ENCODE measurements at regions not wholly inside any gene's neighbourhood (a gene's known extent, or its start where the extent isn't known, plus 50 kb on each side); places are given as distances from the start of the nearest gene placed in this dataset.

DNA sequence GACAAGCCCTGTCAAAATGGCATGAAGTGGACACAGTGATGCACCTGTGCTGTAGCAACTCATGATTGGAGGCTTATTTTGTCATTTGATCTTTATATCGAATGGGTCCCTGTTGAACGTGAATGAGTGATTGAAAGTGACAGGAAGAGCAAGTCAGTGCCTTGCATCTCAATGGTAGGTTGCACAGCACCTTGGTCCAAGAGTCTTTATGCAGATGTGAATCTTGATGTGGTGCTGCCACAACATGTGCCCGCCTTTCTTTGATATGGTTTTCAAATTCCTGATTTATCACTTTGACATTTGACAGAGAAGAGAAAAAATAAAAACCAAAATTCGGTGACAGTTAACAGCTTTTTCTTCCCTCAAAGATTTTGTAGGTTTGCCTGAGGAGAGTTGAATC, 1182.4 kb downstream of the DNAJB9 start:
- TF ChIP-seq, protein P1, sequence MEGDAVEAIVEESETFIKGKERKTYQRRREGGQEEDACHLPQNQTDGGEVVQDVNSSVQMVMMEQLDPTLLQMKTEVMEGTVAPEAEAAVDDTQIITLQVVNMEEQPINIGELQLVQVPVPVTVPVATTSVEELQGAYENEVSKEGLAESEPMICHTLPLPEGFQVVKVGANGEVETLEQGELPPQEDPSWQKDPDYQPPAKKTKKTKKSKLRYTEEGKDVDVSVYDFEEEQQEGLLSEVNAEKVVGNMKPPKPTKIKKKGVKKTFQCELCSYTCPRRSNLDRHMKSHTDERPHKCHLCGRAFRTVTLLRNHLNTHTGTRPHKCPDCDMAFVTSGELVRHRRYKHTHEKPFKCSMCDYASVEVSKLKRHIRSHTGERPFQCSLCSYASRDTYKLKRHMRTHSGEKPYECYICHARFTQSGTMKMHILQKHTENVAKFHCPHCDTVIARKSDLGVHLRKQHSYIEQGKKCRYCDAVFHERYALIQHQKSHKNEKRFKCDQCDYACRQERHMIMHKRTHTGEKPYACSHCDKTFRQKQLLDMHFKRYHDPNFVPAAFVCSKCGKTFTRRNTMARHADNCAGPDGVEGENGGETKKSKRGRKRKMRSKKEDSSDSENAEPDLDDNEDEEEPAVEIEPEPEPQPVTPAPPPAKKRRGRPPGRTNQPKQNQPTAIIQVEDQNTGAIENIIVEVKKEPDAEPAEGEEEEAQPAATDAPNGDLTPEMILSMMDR (IDR thresholded peaks at IDR 0.05) = no peak
- TF ChIP-seq POLR2A (IDR thresholded peaks at IDR 0.05) = no peak

Data from uterus (tissue), 2 donors.